ENCODE measurements at regions not wholly inside any gene's neighbourhood (a gene's known extent, or its start where the extent isn't known, plus 50 kb on each side); places are given as distances from the start of the nearest gene placed in this dataset.

DNA sequence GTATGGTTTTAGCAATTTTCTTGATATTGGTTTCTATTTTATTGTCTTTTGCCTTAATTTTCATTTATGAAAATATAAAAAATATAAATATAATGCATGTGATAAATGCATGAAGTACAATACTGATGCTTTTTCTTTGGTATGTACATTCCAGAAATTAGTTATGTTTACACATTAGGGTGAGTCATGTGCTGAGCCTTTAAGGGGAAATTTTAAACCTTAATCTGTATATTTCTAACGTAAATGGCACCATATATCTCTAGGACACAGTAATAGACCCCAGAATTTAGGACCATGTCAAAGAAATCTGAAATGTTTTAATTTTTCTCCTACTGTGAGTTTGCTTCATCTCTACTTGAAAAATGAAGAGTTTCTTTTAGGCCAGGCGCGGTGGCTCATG lies 117.8 kb upstream of the SPRY1 start:
- TF ChIP-seq CTCF (IDR thresholded peaks at IDR 0.05): no peak
- no peak for TF ChIP-seq POLR2A (IDR thresholded peaks at IDR 0.05)
- no peak for TF ChIP-seq POLR2AphosphoS5 (IDR thresholded peaks at IDR 0.05)
- TF ChIP-seq EP300 (IDR thresholded peaks at IDR 0.05; ENCODE audit: low read depth): no peak
